C4-2B (cell line): ENCODE measurements at regions not wholly inside any gene's neighbourhood (a gene's known extent, or its start where the extent isn't known, plus 50 kb on each side); places are given as distances from the start of the nearest gene placed in this dataset.

Experiments
- CTCF ChIP-seq: fragments of 450-650 bp; conservative IDR thresholded peaks from 2 replicates; pipeline ENCODE4 v1.5.1; 2017; ENCODE audit warnings: mild to moderate bottlenecking
- ZFX ChIP-seq: fragments of 450-650 bp; IDR thresholded peaks from 2 replicates; pipeline ENCODE4 v1.6.1; 2017

- TF ChIP-seq CTCF = no peak
- no peak for TF ChIP-seq ZFX
These were observed 227.9 kb downstream of the MAF start for GRCh38 chr16:79372503-79373184.
